ENCODE measurements at regions not wholly inside any gene's neighbourhood (a gene's known extent, or its start where the extent isn't known, plus 50 kb on each side); places are given as distances from the start of the nearest gene placed in this dataset.
A peak's percentile ranks its signal among the peaks of the same experiment; 100 is the strongest.

DNA sequence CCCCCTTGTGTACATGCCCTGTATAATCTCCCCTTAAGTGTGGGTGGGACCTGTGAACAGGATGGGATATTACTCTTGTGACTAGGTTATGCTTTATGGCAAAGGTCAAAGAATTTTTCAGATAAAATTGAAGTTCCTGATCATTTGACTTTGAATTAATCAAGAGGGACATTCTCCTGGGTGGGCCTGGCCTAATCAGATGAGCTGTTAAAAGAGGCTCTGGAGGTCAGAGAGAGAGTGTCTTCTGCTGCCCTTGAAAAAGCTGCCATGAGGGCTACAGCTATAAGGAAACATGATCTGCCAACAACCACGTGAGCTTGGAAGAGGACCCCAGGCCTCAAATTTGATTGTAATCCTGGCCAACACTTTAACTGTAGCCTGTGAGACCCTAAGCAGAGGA is 125.6 kb upstream of the CSF3R start:
- DNase-seq (ENCODE audit: low read depth) = no peak

DNA sequence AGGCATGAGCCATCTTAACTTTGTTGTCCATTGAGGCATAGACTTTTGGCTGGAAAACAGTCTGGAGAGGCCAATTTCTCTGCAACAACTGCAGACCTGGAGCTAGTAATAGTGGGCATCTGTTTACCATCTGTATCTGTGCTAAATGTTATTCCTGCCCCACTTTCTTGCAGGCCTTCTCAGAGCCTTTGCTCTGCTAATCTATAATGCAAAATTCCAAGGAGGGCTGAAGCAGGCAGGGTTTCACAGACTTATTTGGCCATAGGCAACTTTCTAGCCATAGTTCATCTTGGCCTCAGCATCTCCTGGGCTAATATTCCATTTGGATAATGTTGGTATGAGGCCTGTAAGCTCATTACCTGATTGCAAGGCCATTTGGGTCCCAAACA is 124.5 kb upstream of the CSF3R start:
- DNase-seq (ENCODE audit: low read depth) = no peak

GRCh38 chr1:36606641-36607262 is 124.0 kb upstream of the CSF3R start:
- no peak for DNase-seq (ENCODE audit: low read depth)

- no peak for DNase-seq (ENCODE audit: low read depth)
Measured at GRCh38 chr1:36605942-36606640, 123.4 kb upstream of the CSF3R start.

DNA sequence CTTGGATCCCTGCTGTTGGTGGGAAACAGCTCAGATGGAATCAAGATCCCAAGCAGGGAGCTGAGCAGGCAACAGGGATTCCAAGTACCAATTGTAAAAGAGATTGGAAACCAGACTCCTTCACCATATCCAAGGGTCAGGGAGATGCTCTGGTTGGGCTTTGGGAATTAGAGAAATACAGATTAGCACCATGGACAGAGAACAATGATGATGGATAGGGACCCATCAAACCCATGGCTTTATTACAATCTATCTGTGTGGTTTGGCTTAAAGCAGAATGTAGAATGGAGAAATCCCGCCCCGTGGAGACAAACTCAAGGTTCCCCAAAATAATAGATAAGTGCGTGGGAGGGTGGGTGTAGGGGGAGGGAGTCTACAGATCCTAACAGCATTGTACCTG is 120.7 kb upstream of the CSF3R start:
- peak; percentile 3 for DNase-seq (ENCODE audit: low read depth)

DNA sequence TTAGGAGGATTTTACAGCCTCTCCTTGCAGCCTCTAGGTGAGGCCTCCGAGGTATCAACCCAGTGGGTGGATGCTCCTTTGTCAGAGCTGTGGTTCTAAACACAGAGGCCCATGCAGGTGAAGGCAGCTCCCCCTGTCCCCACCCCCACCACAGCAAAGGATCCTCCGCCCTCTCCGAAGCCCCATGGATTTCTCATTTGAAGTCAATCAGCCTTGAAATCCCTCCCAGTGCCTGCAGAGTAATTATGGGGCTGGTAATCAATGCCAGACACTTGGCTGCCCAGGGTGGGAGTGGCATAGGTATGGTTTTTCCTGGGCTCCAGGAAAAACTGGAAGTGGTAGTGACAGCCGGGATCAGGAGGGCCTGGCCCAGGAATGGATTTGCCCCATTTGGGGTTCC is 119.5 kb upstream of the CSF3R start:
- DNase-seq (ENCODE audit: low read depth) = no peak

DNA sequence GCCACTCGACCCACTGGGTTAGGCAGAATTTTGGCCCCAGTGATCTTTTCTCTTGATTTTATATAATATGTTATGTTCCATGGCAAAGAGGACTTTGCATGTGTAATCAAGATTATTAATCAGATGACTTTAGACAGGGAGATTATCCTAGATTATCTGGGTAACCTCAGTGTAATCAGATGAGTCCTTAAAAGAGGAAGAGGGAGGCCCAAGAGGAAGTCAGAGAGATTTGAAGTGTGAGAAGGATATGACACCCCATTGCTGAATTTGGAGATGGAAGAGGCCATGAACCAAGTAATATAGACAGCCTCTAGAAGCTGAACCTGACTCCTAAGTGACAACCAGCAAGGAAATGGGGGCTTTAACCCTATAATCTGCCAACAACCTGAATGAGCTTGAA is 117.1 kb upstream of the CSF3R start:
- DNase-seq (ENCODE audit: low read depth) = no peak

- no peak for DNase-seq (ENCODE audit: low read depth)
Measured at GRCh38 chr1:36597514-36597913, 114.8 kb upstream of the CSF3R start.

DNA sequence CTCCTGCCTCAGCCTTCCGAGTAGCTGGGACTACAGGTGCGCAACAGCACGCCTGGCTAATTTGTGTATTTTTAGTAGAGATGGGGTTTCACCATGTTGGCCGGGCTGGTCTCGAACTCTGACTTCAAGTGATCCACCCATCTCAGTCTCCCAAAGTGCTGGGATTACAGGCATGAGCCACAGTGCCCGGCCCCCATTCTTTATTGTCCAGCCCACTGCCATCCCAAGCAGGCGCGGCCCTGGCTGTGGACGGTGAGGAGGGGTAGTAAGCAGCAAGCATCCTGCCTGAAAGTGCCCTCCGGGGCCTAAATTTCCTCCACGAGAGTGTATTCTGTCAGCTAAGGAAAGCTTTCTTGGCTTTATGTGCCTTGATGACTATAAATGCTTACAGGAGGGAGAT is 113.2 kb upstream of the CSF3R start:
- DNase-seq (ENCODE audit: low read depth) = no peak

- DNase-seq (ENCODE audit: low read depth) = no peak
Measured at GRCh38 chr1:36595349-36595748, 112.6 kb upstream of the CSF3R start.

DNA sequence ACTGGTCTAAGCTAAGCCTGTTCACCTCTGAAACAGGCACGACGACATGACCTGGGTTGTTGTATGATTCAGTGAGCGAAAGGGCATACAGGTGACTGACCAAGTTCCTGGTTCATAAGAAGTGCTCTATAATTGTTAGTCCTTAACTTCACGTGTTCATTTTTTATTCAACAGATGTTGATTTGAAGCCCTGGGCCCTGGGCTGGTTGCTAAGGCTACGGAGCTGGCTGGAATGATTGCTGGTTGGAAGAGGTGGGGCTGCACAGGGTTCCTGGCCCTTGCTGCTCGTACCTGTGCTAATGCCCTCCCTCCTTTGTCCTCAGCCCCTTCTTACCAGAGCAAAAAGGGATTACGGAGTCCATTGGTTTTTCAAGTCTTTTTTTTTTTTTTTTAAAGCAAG is 111.3 kb upstream of the CSF3R start:
- DNase-seq (ENCODE audit: low read depth) = no peak

DNA sequence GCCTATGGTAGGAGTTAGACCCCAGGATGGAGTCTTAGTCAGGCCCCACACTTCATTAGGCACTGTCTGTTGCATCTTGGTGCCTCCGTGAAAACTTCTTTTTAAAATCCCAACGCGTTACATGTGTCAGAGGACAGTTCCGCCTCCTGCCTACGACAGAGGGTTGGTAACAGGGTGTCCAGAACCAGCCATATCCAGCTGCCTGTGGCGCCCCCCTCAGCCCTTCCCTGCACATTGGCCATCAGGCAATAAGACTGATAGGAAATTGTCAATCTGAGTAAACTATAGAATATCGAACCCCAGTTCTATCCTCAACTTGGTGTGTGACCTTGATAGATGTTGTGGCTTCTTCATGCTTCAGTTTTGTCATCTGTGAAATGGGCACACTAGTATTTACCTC is 108.6 kb upstream of the CSF3R start:
- DNase-seq (ENCODE audit: low read depth) = no peak

DNA sequence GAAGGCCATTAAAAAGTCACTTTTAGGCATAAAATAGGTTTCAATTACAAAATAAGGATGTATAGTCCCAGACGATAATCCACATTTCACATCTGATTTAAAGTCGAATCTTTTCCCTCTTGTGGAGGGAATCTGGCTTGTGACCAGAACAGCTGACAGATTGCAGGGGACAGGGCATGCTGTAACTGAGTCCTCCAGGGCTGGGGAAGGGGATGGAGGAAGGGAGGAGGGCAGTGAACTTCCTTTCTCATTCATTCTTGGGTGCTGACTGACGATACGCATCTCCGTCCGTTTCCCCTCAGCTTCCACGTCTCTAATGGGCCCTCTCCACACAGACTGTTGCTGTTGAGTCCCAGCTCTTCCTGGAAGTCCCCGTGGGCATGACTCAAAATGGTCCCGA is 108.1 kb upstream of the CSF3R start:
- DNase-seq (ENCODE audit: low read depth) = no peak

DNA sequence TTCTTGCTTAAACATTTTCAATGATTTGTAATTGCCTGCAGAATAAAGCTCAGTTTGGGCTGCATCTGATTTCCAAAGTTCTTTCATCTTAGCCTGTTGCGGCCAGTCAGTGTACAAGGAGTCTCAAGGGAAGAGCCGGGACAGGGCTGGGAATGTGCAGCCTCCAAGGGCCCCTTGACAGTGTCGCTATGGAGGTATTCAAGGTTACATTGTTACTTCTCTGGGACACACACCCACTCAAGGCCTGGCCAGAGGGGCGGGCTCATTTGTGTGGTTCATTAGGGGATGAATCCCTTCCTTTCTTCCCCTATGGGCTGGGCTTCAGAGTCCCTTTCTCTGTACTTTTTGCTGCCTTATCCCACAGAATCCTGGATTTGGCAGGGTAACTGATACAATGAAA is 107.6 kb upstream of the CSF3R start:
- DNase-seq (ENCODE audit: low read depth) = no peak

DNA sequence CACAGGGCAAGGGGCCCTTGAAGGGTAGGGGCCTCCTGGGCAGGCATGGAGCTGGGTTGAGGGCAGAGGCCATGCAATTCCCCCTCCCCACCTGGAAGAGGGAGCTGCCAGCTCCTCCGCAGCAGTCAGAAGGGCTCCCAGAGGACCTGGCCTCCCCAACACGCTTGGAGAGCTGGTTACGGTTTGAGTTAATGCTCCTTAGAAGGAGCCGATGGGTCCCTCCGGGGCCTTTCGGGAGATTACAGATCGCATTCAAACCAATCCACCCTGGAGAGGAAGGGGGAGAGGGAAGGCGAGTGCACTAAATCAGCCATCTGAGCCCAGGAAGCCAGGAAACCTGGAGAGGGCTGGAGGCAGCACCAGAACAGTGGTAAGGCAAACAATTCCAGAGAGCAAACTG is 106.3 kb upstream of the CSF3R start:
- DNase-seq (ENCODE audit: low read depth) = no peak

DNA sequence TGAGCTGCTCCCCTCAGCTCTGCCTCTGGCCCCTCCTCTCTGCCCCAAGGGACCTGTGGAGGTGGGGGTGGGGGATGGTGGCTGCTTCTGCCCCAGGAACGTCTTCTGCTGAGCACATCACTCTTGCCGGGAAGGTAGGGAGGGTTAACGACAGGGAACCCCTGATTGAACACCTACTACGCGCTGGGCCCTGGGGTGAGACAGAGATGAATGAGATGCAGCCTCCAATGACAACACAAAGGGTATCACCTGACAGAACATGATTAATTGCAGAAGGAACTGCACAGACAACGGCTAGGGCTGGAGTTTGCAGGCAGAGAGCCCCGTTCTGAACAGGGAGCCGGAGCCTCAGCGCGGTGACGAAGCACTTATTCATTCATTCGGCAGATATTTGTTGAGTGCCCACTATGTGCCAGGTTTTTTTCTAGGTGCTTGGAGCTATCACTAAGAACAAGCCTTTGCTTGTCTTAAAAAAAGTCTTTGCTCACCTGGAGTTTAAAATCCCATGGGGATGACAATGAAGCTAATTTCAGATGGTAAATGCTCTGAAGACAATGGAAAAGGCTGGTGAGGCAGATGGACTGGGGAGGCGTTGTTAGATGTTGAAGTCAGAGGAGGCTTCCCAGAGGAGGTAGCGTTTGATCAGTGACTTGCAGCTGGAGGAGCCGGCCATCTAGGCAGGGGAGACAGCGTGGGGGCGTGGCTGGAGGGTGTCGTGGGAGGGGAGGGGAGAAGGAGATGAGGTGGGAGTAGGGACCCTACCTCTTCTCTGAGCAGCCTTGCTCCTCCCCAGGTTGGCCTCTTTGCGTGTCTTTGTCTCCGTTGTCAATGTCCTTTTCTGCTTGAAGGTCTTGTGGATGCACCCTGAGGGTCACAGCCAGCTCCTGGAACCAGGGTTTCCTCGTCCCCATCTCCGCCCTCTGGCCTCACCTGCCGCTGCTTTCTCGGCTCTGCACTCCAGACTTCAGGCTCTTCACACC is 103.1 kb upstream of the CSF3R start:
- no peak for DNase-seq (ENCODE audit: low read depth)

GRCh38 chr1:36584874-36585453 is 102.3 kb upstream of the CSF3R start:
- DNase-seq (ENCODE audit: low read depth) = no peak

GRCh38 chr1:36583980-36584782 is 101.5 kb upstream of the CSF3R start:
- DNase-seq (ENCODE audit: low read depth) = no peak

DNA sequence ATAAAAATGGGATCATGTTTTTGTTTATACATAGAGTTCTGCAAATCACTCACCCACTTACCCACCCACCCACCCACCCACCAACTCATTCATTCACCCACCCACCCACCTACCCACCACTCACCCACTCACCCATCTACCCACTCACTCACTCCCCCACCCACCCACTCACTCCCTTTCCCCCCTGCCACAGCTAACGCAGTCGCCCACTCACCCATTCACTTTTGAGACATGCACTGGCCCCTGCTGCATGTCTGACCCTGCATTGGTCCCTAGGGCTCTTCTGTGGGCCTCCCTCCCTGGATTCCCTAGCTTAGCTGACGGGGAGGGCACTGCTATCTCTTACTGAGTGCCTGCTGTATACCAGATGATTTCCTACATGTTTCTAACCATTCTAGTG is 100.4 kb upstream of the CSF3R start:
- no peak for DNase-seq (ENCODE audit: low read depth)

- DNase-seq (ENCODE audit: low read depth) = no peak
Measured at GRCh38 chr1:36582066-36582755, 99.5 kb upstream of the CSF3R start.

GRCh38 chr1:36580524-36580923 is 97.8 kb upstream of the CSF3R start:
- no peak for DNase-seq (ENCODE audit: low read depth)
